MM.1S (cell line): ENCODE measurements at regions not wholly inside any gene's neighbourhood (a gene's known extent, or its start where the extent isn't known, plus 50 kb on each side); places are given as distances from the start of the nearest gene placed in this dataset.

Experiments
- DNase-seq: peaks from one replicate; pipeline ENCODE4 v3.0.0-alpha.2; 2015
- H2AFZ ChIP-seq: fragments of 300-600 bp; sonication (generic); 2 replicates; pipeline ENCODE4 v1.6.0; 2016; ENCODE audit warnings: antibody characterized with exemption, low read length
- H3F3A ChIP-seq: fragments of 300-600 bp; sonication (generic); 2 replicates; pipeline ENCODE4 v1.6.1; 2016; ENCODE audit warnings: mild to moderate bottlenecking, antibody characterized with exemption, low read length, moderate library complexity, mixed read lengths; ENCODE audit not compliant: insufficient read depth
- H3K27ac ChIP-seq: fragments of 300-600 bp; sonication (generic); 2 replicates; pipeline ENCODE4 v1.5.1; 2016; ENCODE audit warnings: mild to moderate bottlenecking, low read length
- H3K27me3 ChIP-seq: fragments of 300-600 bp; sonication (generic); replicated peaks from 2 replicates; pipeline ENCODE4 v1.6.0; 2016; ENCODE audit warnings: low read length; ENCODE audit not compliant: insufficient read depth
- H3K36me3 ChIP-seq: fragments of 300-600 bp; sonication (generic); replicated peaks from 2 replicates; pipeline ENCODE4 v1.6.1; 2016; ENCODE audit warnings: mild to moderate bottlenecking, low read length, mixed read lengths; ENCODE audit not compliant: insufficient read depth
- H3K4me1 ChIP-seq: fragments of 300-600 bp; sonication (generic); 2 replicates; pipeline ENCODE4 v1.6.1; 2016; ENCODE audit warnings: low read length, mixed read lengths
- H3K4me2 ChIP-seq: fragments of 300-600 bp; sonication (generic); 2 replicates; pipeline ENCODE4 v1.6.0; 2016; ENCODE audit warnings: low read depth, low read length
- H3K4me3 ChIP-seq: fragments of 300-600 bp; sonication (generic); 2 replicates; pipeline ENCODE4 v1.5.1; 2016; ENCODE audit warnings: low read length, mixed read lengths
- H3K79me2 ChIP-seq: fragments of 300-600 bp; sonication (generic); 2 replicates; pipeline ENCODE4 v1.6.1; 2016; ENCODE audit warnings: mixed run types, low read length, mixed read lengths
- H3K9ac ChIP-seq: fragments of 300-600 bp; sonication (generic); 2 replicates; pipeline ENCODE4 v1.6.1; 2016; ENCODE audit warnings: low read length, mixed read lengths
- H3K9me2 ChIP-seq: fragments of 300-600 bp; sonication (generic); replicated peaks from 2 replicates; pipeline ENCODE4 v1.6.1; 2016; ENCODE audit warnings: mild to moderate bottlenecking, low read length, mixed read lengths; ENCODE audit not compliant: insufficient read depth
- H3K9me3 ChIP-seq: fragments of 300-600 bp; sonication (generic); replicated peaks from 2 replicates; pipeline ENCODE4 v1.6.1; 2016; ENCODE audit warnings: mild to moderate bottlenecking, low read length, mixed read lengths; ENCODE audit not compliant: insufficient read depth
- H4K20me1 ChIP-seq: fragments of 300-600 bp; sonication (generic); 2 replicates; pipeline ENCODE4 v1.6.1; 2016; ENCODE audit warnings: mild to moderate bottlenecking, low read length, moderate library complexity, mixed read lengths; ENCODE audit not compliant: insufficient read depth
- CTCF ChIP-seq: fragments of 300-600 bp; sonication (generic); IDR thresholded peaks from 2 replicates; pipeline ENCODE4 v1.5.1; 2016; ENCODE audit warnings: antibody characterized with exemption, low read length, mixed read lengths
- EZH2 ChIP-seq: fragments of 300-600 bp; sonication (generic); optimal IDR thresholded peaks from 2 replicates; pipeline ENCODE3; 2017; ENCODE audit warnings: low read depth, mild to moderate bottlenecking, antibody characterized with exemption, low read length, mixed read lengths
- EZH2phosphoT487 ChIP-seq: fragments of 300-600 bp; sonication (generic); IDR thresholded peaks from 2 replicates; pipeline ENCODE4 v1.6.1; 2018; ENCODE audit warnings: antibody characterized with exemption, low read length

- Histone ChIP-seq H4K20me1 (no peaks in the 10 kb centered on the region), H3K4me2 (no peak overlapping the region), H3K9ac (no peak overlapping the region), H3K4me1 (no peaks in the 10 kb centered on the region), H3F3A (no peaks in the 10 kb centered on the region), H3K27me3 (no peaks in the 10 kb centered on the region), H3K79me2 (no peaks in the 10 kb centered on the region), H2AFZ (no peak overlapping the region), H3K27ac (no peak overlapping the region), H3K4me3 (no peak overlapping the region), H3K9me3 (no peaks in the 10 kb centered on the region), H3K9me2 (no peaks in the 10 kb centered on the region), H3K36me3 (no peaks in the 10 kb centered on the region)
- TF ChIP-seq EZH2 (no peak), CTCF (no peak)
- DNase-seq, result no peak
Measured at GRCh38 chr4:33133723-33134122, 2413.6 kb downstream of the PCDH7 start.

- H3K27ac ChIP-seq, result no peak overlapping the region
- no peak for DNase-seq
- H3K27me3 ChIP-seq, result no peaks in the 10 kb centered on the region
- no peaks in the 10 kb centered on the region for H4K20me1 ChIP-seq
- H2AFZ ChIP-seq, result no peak overlapping the region
- no peaks in the 10 kb centered on the region for H3K36me3 ChIP-seq
- H3K4me3 ChIP-seq, result no peak overlapping the region
- no peaks in the 10 kb centered on the region for H3K9me3 ChIP-seq
- no peaks in the 10 kb centered on the region for H3K4me1 ChIP-seq
- H3K9ac ChIP-seq, result no peak overlapping the region
- no peak for TF ChIP-seq CTCF
- TF ChIP-seq EZH2phosphoT487, result no peak
- TF ChIP-seq EZH2, result no peak
- H3F3A ChIP-seq, result no peaks in the 10 kb centered on the region
- H3K9me2 ChIP-seq, result no peaks in the 10 kb centered on the region
- no peak overlapping the region for H3K4me2 ChIP-seq
- no peaks in the 10 kb centered on the region for H3K79me2 ChIP-seq
Measured at GRCh38 chr4:33134366-33134765, 2414.2 kb downstream of the PCDH7 start.

- H3K4me1 ChIP-seq, result no peaks in the 10 kb centered on the region
Measured at GRCh38 chr4:33149658-33150524, 2429.7 kb downstream of the PCDH7 start.

More at GRCh38 chr4:33149658-33150524, 2429.7 kb downstream of the PCDH7 start:
- Histone ChIP-seq H3F3A (no peaks in the 10 kb centered on the region), H2AFZ (no peak overlapping the region), H3K36me3 (no peaks in the 10 kb centered on the region), H4K20me1 (no peaks in the 10 kb centered on the region), H3K4me2 (no peak overlapping the region), H3K9me3 (no peaks in the 10 kb centered on the region), H3K27ac (no peak overlapping the region), H3K9ac (no peak overlapping the region), H3K9me2 (no peaks in the 10 kb centered on the region), H3K27me3 (no peaks in the 10 kb centered on the region), H3K79me2 (no peaks in the 10 kb centered on the region), H3K4me3 (no peak overlapping the region)
- no peak for TF ChIP-seq CTCF
- TF ChIP-seq EZH2phosphoT487, result no peak
- no peak for TF ChIP-seq EZH2
- no peak for DNase-seq
